GM18519 (cell line): ENCODE measurements at regions not wholly inside any gene's neighbourhood (a gene's known extent, or its start where the extent isn't known, plus 50 kb on each side); places are given as distances from the start of the nearest gene placed in this dataset.
A peak's percentile ranks its signal among the peaks of the same experiment; 100 is the strongest.

Experiments used
- ATAC-seq: cut with Tn5 transposase; IDR thresholded peaks from one replicate; pipeline ENCODE4 v1.9.1; 2021; ENCODE audit warnings: mild to moderate bottlenecking, moderate library complexity; ENCODE audit not compliant: unreplicated experiment, low FRiP score

GRCh38 chr2:7281231-7282201, 364.3 kb downstream of the RNF144A start:
- no peak for ATAC-seq

GRCh38 chr2:7286120-7286519, 368.9 kb downstream of the RNF144A start:
- no peak for ATAC-seq

- no peak for ATAC-seq
Measured at GRCh38 chr2:7288484-7288883, 371.3 kb downstream of the RNF144A start.

GRCh38 chr2:7289697-7290096, 372.5 kb downstream of the RNF144A start:
- no peak for ATAC-seq

- no peak for ATAC-seq
Measured at GRCh38 chr2:7292154-7292691, 375.0 kb downstream of the RNF144A start.

- no peak for ATAC-seq
Measured at GRCh38 chr2:7309582-7309981, 392.4 kb downstream of the RNF144A start.

- ATAC-seq = no peak
Measured at GRCh38 chr2:7324706-7325105, 407.5 kb downstream of the RNF144A start.

- ATAC-seq = no peak
Measured at GRCh38 chr2:7325186-7325585, 408.0 kb downstream of the RNF144A start.

GRCh38 chr2:7329465-7329864, 412.3 kb downstream of the RNF144A start:
- no peak for ATAC-seq

- ATAC-seq = no peak
Measured at GRCh38 chr2:7333189-7333765, 416.1 kb downstream of the RNF144A start.

- ATAC-seq = no peak
Measured at GRCh38 chr2:7333960-7334493, 416.8 kb downstream of the RNF144A start.

- no peak for ATAC-seq
Measured at GRCh38 chr2:7338961-7339360, 421.7 kb downstream of the RNF144A start.

- no peak for ATAC-seq
Measured at GRCh38 chr2:7346336-7346735, 429.1 kb downstream of the RNF144A start.

GRCh38 chr2:7348761-7349160, 431.5 kb downstream of the RNF144A start:
- peak; percentile 74 for ATAC-seq

- ATAC-seq = no peak
Measured at GRCh38 chr2:7352191-7352590, 435.0 kb downstream of the RNF144A start.

- ATAC-seq = no peak
Measured at GRCh38 chr2:7353571-7353970, 436.4 kb downstream of the RNF144A start.

GRCh38 chr2:7355781-7356180, 438.6 kb downstream of the RNF144A start:
- no peak for ATAC-seq

GRCh38 chr2:7356909-7357584, 439.8 kb downstream of the RNF144A start:
- no peak for ATAC-seq

- no peak for ATAC-seq
Measured at GRCh38 chr2:7357993-7358392, 440.8 kb downstream of the RNF144A start.

- ATAC-seq = no peak
Measured at GRCh38 chr2:7358865-7359447, 441.7 kb downstream of the RNF144A start.
